CD4-positive, alpha-beta T cell treated with Interleukin-6 for 4 hours (primary cell): ENCODE measurements at regions not wholly inside any gene's neighbourhood (a gene's known extent, or its start where the extent isn't known, plus 50 kb on each side); places are given as distances from the start of the nearest gene placed in this dataset.

Experiments
- DNase-seq: peaks from one replicate; pipeline ENCODE4 v3.0.0-alpha.2; 2020; ENCODE audit warnings: mixed read lengths

DNA sequence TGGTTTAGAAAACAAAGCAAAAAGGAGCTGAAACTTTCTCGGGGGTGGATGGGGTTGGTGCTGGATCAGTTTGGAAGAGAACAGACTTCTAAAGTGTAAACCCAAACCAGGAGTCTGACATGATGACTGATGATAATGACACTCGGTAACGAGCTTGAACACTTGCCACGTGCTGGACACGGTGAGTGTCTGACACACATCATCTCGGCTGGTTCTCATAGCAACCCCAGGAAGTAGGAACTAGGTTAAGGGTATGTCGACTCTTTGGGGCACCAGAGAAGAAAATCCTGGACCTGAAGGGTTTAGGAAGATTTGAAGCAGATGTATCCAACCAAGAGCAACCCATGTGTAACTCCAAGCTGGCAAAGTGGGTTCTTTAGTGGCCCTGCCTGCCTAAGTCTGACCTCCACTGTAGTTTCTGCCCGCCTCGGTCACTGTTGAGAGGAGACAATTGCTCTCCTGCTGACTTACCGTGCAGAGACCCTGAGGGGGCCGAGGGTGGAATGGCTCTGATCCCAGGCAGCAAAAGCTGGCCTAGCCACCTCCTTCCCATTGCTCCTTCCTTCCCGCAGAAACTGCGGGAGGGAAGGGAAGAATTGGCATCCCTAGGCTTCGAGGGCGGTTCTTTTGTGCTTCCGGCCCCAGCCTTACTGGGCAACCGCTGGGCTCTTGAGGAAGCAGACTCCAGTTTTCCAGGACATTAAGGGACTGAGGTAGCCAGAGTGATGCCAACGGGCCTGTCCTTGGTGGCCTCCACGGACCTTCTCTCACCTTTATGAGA, 156.0 kb downstream of the TOMM20 start:
- DNase-seq, result peak; percentile 49

DNA sequence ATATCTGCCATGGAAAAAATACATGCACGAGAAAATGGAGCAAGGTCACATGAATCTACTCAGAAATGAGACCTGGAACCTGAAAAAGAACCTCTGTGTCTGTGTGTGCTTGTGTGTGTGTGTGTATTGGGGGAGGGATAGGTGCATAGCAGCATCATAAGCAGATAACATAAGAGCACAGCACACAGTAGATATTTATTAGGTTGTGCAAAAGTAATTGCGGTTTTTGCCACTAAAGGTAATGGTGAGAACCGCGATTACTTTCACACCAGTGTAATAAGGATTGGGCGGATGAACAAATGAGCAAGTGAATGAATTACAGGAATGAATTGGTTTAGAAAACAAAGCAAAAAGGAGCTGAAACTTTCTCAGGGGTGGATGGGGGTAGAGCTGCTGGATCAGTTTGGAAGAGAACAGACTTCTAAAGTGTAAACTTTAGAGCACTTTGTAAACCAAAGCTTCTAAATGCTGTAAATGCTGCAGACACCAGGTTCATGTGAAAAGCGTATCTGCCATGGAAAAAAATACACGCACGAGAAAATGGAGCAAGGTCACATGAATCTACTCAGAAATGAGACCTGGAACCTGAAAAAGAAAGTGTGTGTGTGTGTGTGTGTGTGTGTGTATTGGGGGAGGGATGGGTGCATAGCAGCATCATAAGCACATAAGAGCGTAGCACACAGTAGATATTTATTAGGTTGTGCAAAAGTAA, 156.9 kb downstream of the TOMM20 start:
- no peak for DNase-seq

DNA sequence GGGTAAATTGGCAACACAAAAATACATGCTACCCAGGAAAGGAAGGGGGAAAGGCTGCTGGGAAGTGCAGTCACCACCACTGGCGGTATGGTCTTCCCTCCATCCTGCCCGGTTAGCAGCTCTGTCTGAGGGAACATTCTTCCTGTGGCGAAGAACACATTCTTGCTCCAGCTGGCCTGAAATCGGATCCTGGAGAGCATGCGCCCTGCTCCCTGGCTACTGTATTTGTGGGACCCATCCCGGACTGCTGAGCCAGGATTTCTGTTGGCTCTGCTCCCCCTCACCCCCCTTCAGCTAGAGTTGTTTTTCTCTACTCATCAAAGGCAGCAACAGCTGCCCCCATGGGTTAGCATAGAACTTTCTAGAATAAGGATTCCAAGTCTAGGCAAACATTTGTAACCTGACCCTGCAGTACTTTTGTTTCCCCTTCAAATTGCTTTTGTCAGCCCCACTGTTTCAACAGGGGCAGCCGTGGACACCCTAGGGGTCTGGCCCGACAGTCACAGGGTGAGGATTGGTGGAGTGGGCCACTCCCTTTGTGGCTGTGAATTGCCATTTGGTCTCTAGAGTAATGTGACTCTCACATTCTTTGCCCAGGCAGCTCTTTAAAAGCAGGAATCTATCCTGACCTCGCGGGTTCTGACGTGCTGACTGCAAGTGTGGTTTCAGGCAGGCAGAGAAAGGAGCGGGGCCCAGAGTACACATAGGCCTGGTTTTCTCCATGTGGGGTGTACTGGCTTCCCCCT, 157.7 kb downstream of the TOMM20 start:
- no peak for DNase-seq

DNA sequence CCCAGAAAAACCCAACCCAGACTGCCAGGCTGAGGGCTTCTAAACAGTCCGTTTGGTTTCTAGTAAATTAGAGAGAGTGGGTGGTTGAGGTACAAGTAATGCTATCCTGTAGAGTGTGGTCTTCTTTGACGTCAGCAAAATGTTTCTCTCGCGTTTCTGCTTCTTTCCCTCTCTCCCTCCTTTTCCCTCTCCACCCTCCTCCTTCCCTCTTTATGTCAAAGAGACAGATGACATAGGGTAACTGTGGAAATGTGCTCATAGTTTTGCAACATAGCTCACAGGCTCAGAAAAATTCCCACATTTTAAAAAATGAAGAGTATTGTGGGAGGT, 158.3 kb downstream of the TOMM20 start:
- no peak for DNase-seq

- no peak for DNase-seq
These were observed 158.8 kb downstream of the TOMM20 start for GRCh38 chr1:234969581-234970400.

DNA sequence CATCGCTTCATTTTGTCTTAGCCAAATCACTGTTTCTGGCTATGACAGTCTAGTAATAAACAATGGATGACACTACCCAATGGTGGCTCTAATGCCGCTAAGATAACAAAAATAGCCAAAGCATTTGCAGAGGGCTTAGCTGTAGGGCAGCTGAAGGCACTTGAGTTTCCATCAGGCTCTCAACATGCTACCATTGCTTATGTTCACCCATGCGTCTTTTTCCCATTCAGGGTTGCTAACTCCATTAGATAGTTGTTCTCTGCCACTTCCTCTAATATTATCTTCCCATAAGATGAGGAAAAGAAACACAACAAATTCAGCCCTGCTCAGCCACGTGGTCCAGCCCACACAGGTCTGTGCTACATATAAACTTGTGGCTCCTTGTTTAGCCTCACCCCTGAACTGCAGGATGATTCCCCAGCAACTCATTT, 159.6 kb downstream of the TOMM20 start:
- no peak for DNase-seq

DNA sequence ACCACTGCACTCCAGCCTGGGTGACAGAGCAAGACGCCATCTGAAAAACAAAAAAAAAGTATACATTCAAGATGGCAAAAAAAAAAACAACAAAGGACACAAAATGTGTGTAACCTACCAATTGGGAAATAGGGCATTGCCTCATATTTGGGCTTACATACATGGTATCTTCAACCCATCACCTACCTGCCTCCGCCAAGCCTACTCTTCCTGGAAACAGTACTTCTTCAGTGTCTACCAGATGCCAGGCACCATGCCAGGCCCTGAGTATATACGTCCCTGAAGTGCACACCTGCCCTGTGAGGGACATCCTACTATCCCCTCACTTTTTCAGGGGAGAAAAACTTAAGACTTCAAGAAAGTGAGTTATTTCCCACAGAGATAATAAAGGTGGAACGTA, 160.2 kb downstream of the TOMM20 start:
- DNase-seq, result no peak

DNA sequence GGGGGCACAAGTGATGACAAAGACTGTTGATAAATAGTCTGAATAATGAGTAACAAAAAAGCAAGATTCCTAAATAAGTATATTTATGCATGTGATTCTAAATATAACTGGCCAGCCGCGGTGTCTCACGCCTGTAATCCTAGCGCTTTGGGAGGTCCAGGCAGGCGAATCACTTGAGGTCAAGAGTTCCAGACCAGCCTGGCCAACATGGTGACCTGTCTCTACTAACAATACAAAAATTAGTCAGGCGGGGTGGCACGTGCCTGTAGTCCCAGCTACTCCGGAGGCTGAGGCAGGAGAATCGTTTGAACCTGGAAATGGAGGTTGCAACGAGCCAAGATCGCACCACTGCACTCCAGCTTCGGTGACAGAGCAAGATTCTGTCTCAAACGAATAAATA, 161.5 kb downstream of the TOMM20 start:
- no peak for DNase-seq

- no peak for DNase-seq
These were observed 163.5 kb downstream of the TOMM20 start for GRCh38 chr1:234965111-234965510.

DNA sequence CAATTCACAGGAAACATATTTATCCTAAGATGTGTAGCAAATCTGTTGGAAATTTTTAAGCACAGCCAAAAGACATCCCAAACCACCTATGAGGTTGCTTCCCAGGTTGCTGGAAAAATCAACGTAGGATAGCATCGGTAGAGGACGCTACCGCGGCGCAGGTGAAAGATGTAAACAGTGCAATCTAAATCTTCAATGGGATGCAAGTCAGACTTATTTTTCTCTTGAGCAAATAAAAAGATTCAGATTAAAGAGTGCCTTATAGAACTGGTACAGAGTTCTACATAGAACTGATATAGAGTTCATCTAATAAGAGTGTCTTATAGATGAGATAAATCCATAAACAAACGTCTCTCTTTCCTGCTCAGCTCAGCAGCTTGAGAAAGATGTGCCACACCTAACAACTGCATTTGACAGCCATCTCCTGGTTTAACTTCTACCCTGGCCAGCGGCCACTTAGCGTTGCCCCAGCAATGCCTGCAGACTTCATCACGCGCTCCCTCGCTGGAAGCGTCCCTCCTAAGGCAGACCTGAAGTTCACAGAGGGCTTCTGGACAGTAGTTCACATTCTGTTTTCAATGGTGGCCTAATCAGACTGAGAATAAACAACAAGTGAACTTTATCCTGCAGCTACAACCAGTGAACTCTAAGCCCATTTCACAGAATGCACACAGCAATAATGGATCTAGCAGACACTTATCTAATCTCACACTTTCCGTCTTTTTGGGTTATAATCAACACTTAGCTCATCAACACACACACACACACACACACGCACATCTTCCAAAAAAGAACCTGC, 164.5 kb downstream of the TOMM20 start:
- DNase-seq, result no peak

GRCh38 chr1:234963180-234963903, 165.3 kb downstream of the TOMM20 start:
- DNase-seq, result peak; percentile 90

DNA sequence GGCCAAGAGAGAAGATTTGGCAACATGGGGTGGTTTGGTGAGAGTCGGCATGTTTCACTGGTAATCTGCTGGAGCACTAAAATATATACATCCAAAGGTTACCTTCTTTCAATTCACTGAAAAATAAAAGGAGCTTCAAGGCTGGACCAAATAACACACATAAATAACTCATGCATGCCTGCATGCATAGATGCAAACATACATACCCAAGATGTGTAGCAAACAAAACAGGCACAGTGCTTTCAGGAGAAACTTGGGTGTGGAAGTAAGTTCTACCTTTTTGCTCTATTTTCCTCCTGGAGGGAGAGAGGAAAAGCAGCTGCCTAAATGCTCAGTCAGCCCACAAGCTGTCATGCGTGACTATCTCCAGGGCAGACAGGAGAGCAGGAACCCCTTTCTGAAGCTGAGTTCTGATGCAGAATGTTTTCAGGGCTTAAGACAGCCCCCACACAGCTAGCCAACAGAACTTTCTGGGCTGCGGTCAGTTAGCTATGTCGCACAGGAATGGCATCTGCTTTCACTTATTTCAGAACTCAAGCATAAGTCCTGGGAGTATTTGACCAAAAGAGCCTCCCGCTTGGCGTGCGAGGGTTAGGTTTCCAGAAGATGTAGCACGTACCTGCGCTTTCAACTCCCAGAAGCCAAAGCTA, 166.2 kb downstream of the TOMM20 start:
- no peak for DNase-seq

DNA sequence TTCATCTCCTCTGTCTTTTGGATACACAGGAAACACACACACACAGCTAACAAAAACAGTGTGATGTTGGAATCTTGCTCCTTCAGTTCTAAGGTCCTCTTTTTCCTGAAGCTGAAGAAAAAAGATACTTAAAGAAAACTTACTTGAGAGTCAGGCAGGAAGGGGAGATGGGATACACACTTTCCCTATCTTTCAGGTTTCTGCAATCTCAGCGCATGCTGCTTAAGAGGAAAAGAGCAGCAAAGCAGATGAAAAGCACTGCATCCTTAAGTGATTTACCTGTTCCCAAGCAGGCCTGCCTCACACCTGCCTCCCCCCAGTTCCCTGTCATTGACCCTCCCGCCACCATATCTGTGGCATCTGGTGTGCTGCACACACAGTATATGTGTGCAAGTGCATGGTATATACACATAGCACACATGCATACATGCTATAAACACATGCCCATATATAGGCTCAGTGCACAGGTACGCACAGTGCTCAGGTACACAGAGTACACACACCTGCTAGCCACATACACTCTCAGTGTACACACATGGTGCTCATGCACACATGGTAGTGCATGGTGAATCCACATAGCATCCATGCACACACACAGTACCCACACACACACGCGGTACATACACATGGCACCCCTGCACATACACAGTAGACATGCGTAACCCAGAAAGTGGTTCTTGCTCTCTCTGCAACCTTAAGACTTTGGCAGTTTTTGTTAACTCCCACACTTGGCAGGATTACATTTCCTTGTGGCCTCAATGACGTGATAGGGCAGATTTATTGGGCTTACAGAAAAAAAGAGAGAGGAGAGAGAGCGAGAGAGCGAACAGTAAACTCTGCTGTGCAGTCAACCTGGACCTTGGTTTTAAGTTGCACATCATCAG, 166.9 kb downstream of the TOMM20 start:
- no peak for DNase-seq

DNA sequence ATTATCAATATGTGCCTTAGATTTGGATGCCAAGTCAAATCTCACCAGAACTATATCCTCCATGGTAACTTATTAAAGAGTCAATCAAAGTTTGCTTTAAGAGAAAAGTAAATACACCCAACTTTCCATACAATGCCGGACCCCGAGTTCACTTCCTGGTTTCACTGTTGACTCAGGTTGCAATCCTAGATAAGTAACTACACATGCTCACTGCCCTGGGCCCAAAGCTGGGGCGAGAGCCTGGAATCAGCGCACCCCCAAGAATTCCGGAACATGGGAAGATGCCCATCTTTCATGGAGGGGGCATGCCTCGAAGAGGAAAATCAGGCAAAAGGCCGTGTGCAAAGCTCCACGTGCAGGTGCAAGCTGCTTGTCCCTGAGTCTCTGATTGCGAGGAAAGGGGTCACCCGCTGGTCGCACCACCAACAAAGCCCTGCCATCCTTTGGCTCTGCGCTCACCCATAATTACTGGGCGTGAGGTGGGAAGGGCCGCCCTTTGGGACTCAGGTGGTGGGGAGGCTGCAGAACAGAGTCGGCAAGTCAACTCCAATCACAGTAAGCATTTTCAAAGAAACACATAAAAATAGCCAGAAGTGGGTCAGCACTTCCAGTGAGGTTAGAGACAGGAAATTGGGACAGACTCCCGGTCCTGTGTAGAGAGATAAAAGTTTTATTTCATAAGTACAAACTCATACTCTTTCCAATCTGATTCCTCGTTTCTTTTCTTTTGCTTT, 167.7 kb downstream of the TOMM20 start:
- no peak for DNase-seq

- no peak for DNase-seq
These were observed 169.7 kb downstream of the TOMM20 start for GRCh38 chr1:234958706-234959657.

DNA sequence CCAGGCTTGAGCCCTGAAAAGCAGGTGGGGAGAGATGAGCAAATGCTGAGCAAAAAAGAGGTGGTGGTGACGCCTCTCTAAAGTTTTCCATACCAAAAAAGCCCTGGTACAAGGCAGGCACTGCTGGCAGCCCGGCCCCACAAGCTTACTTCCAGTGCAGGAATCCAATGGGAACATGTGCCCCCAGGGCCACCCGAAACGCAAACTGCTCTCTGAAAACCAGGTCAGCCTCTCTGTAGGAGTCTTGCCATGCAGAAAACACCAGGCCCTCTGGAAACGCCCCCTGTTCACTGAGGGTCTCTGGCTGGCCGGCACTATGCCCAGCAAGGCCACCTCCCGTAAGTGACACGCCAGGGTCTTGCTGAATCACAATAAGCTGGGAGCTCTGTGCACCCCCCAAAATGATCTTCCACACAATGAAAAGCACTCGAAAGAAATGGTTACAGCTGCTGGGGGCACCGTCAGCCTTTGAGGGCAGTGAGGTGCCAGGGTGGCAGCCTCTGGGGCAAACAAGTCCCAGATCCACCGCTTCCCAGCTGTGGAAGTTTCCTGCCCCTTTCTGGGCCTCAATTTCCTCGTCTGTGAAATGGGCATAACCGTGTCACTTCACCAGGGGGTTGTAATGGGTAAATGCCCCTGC, 170.5 kb downstream of the TOMM20 start:
- no peak for DNase-seq

GRCh38 chr1:234957330-234958065, 171.1 kb downstream of the TOMM20 start:
- no peak for DNase-seq
